ENCODE measurements at regions not wholly inside any gene's neighbourhood (a gene's known extent, or its start where the extent isn't known, plus 50 kb on each side); places are given as distances from the start of the nearest gene placed in this dataset.

- Histone ChIP-seq H3K4me1 (no peaks in the 10 kb centered on the region), H3K27me3 (no peaks in the 10 kb centered on the region), H3K36me3 (no peaks in the 10 kb centered on the region), H3K4me3 (no peak overlapping the region), H3K9me3 (no peaks in the 10 kb centered on the region), H3K27ac (no peak overlapping the region)
- no peak for TF ChIP-seq CTCF (IDR thresholded peaks at IDR 0.05)
- intact Hi-C loops (cut with DNase I): no loop called here
- DNase-seq (no peak), ATAC-seq (no peak)
Measured at GRCh38 chr5:143987751-143988560, 176.0 kb downstream of the HMHB1 start.

- Histone ChIP-seq H3K27ac (no peak overlapping the region), H3K9me3 (no peaks in the 10 kb centered on the region), H3K36me3 (no peaks in the 10 kb centered on the region), H3K4me1 (no peaks in the 10 kb centered on the region), H3K27me3 (no peaks in the 10 kb centered on the region), H3K4me3 (no peak overlapping the region)
- intact Hi-C loops (cut with DNase I): no loop called here
- DNase-seq (no peak), ATAC-seq (no peak)
- TF ChIP-seq CTCF (IDR thresholded peaks at IDR 0.05): no peak
Measured at GRCh38 chr5:143992496-143992895, 178.0 kb downstream of the YIPF5 start.

- Histone ChIP-seq H3K27ac (no peak overlapping the region), H3K36me3 (no peaks in the 10 kb centered on the region), H3K4me3 (no peak overlapping the region), H3K27me3 (no peaks in the 10 kb centered on the region), H3K4me1 (no peaks in the 10 kb centered on the region), H3K9me3 (no peaks in the 10 kb centered on the region)
- DNase-seq (no peak), ATAC-seq (no peak)
- intact Hi-C loops (cut with DNase I): no loop called here
- TF ChIP-seq CTCF (IDR thresholded peaks at IDR 0.05): no peak
Measured at GRCh38 chr5:144002876-144003275, 167.6 kb downstream of the YIPF5 start.

- DNase-seq (no peak), ATAC-seq (no peak)
- H3K4me1 ChIP-seq: no peaks in the 10 kb centered on the region
- intact Hi-C loops (cut with DNase I): no loop called here
- H3K27ac ChIP-seq: no peak overlapping the region
- H3K9me3 ChIP-seq: no peaks in the 10 kb centered on the region
- no peaks in the 10 kb centered on the region for H3K27me3 ChIP-seq
- no peak for TF ChIP-seq CTCF (IDR thresholded peaks at IDR 0.05)
- H3K36me3 ChIP-seq: no peaks in the 10 kb centered on the region
- no peak overlapping the region for H3K4me3 ChIP-seq
Measured at GRCh38 chr5:144003636-144004035, 166.8 kb downstream of the YIPF5 start.

GRCh38 chr5:144004146-144004545 lies 166.3 kb downstream of the YIPF5 start:
- DNase-seq: no peak
- intact Hi-C loops (cut with DNase I): no loop called here
- Histone ChIP-seq H3K27me3 (no peaks in the 10 kb centered on the region), H3K36me3 (no peaks in the 10 kb centered on the region), H3K9me3 (no peaks in the 10 kb centered on the region), H3K27ac (no peak overlapping the region), H3K4me1 (no peaks in the 10 kb centered on the region), H3K4me3 (no peak overlapping the region)
- no peak for TF ChIP-seq CTCF (IDR thresholded peaks at IDR 0.05)
- ATAC-seq: no peak

Data from left lung (tissue), 4 donors.